Erythroblast (primary cell): ENCODE measurements at regions not wholly inside any gene's neighbourhood (a gene's known extent, or its start where the extent isn't known, plus 50 kb on each side); places are given as distances from the start of the nearest gene placed in this dataset.

Source experiments
- GATA1 ChIP-seq: IDR thresholded peaks from 2 replicates; pipeline ENCODE4 v1.6.1; 2011; ENCODE audit warnings: low read depth, mild to moderate bottlenecking, control low read depth, low read length, moderate library complexity
- POLR2A ChIP-seq: IDR thresholded peaks from 2 replicates; pipeline ENCODE4 v1.6.1; 2011; ENCODE audit warnings: mild to moderate bottlenecking, low read length

- TF ChIP-seq POLR2A, result no peak
- no peak for TF ChIP-seq GATA1
Measured at GRCh38 chr1:188670837-188671236, 1806.8 kb downstream of the BRINP3 start.
